SU-DHL-6 (cell line): ENCODE measurements at regions not wholly inside any gene's neighbourhood (a gene's known extent, or its start where the extent isn't known, plus 50 kb on each side); places are given as distances from the start of the nearest gene placed in this dataset.

Experiments used
- CTCF ChIP-seq: fragments of 200-600 bp; sonication (generic); IDR thresholded peaks from one replicate; pipeline ENCODE4 v1.5.1; 2017; ENCODE audit warnings: antibody characterized with exemption, mild to moderate bottlenecking, low read length, moderate library complexity; ENCODE audit not compliant: insufficient read depth, poor library complexity, severe bottlenecking
- EZH2phosphoT487 ChIP-seq: fragments of 200-600 bp; sonication (generic), shearing (Covaris generic); conservative IDR thresholded peaks from 2 replicates; pipeline ENCODE4 v1.6.1; 2018; ENCODE audit warnings: mild to moderate bottlenecking, antibody characterized with exemption, low read length, moderate library complexity, mixed read lengths

- TF ChIP-seq CTCF, result no peak
- no peak for TF ChIP-seq EZH2phosphoT487
Observed at GRCh38 chr2:237167934-237168333, 82.2 kb downstream of the COPS8 start.
